Body of pancreas (tissue), 4 donors: ENCODE measurements at regions not wholly inside any gene's neighbourhood (a gene's known extent, or its start where the extent isn't known, plus 50 kb on each side); places are given as distances from the start of the nearest gene placed in this dataset.

Experiments
- CTCF ChIP-seq, 7 experiments: fragments of 450-650 bp in 4 of 7; fragments of 200-600 bp in 3 of 7; sonication (generic) in 3 of 7; IDR thresholded peaks; one replicate each; pipeline ENCODE4 v1.5.1; 2016 to 2019; ENCODE audit warnings: antibody characterized with exemption in 7 of 7
- POLR2A ChIP-seq, 3 donors: fragments of 450-650 bp; IDR thresholded peaks; one replicate each; pipeline ENCODE4 v1.6.1; 2016; ENCODE audit warnings: antibody characterized with exemption in 3 of 3, mild to moderate bottlenecking in 2 of 3

- no peak for TF ChIP-seq CTCF (IDR thresholded peaks at IDR 0.05)
- TF ChIP-seq POLR2A (IDR thresholded peaks at IDR 0.05) = no peak
Observed at GRCh38 chr5:125478599-125478998, 732.2 kb upstream of the ZNF608 start.
